Endothelial cell of umbilical vein (primary cell): ENCODE measurements at regions not wholly inside any gene's neighbourhood (a gene's known extent, or its start where the extent isn't known, plus 50 kb on each side); places are given as distances from the start of the nearest gene placed in this dataset.

ENCODE experiments used
- BruUV-seq: library from RNA; stranded (reverse); fragments of 400-500 nt; replicated peaks from 2 replicates; lab custom pipeline; 2021; lab: Mats Ljungman, UMichigan
- CTCF ChIA-PET: fragments of 300-600, 350-600 bp; sonication (Branson Sonifier 250); formaldehyde crosslinking; loops from one replicate; lab custom pipeline; 2021; ENCODE audit warnings: antibody characterized with exemption, inconsistent platforms; lab: Charles Lee
- POLR2A ChIA-PET: fragments of 300-600, 350-600 bp; sonication (Branson Sonifier 250); formaldehyde crosslinking; loops from one replicate; lab custom pipeline; 2021; ENCODE audit warnings: antibody characterized with exemption, inconsistent platforms; lab: Charles Lee
- DNase-seq: peaks from one replicate; pipeline ENCODE4 v3.0.0-alpha.2; 2011; ENCODE audit warnings: low read depth, low spot score
- FAIRE-seq: peaks from 2 replicates; lab custom pipeline; 2011; peaks lifted over from hg19 to GRCh38; lab: Jason Lieb, UNC
- H2AFZ ChIP-seq: 2 replicates; pipeline ENCODE4 v1.6.0; 2012; ENCODE audit warnings: low read depth, low read length, control low read depth, inconsistent platforms
- H3K27ac ChIP-seq: 2 replicates; pipeline ENCODE4 v1.5.1; 2011; ENCODE audit warnings: low read depth, mild to moderate bottlenecking, control low read depth, low read length, moderate library complexity; ENCODE audit not compliant: insufficient read depth
- H3K27me3 ChIP-seq, 2 experiments: 2 replicates each; pipeline versions ENCODE4 v1.6.0 to v1.6.1; 2011; ENCODE audit warnings: low read length in 2 of 2, mixed read lengths in 1 of 2; ENCODE audit not compliant: control insufficient read depth in 2 of 2, insufficient read depth in 2 of 2
- H3K36me3 ChIP-seq, 2 experiments: 2 replicates in 1 of 2; 3 replicates in 1 of 2; pipeline ENCODE4 v1.5.1; 2011; ENCODE audit warnings: low read length in 2 of 2, mild to moderate bottlenecking in 1 of 2, moderate library complexity in 1 of 2; ENCODE audit not compliant: control insufficient read depth in 2 of 2, insufficient read depth in 2 of 2; ENCODE audit errors: extremely low read depth in 1 of 2
- H3K4me1 ChIP-seq: 3 replicates; pipeline ENCODE4 v1.5.1; 2011; ENCODE audit warnings: mild to moderate bottlenecking, low read length; ENCODE audit not compliant: control insufficient read depth, insufficient read depth; ENCODE audit errors: extremely low read depth
- H3K4me2 ChIP-seq: 2 replicates; pipeline ENCODE4 v1.6.1; 2011; ENCODE audit warnings: low read length, control low read depth, mixed read lengths; ENCODE audit not compliant: insufficient read depth
- H3K4me3 ChIP-seq, 3 experiments: fragments of 200-600 bp in 1 of 3; sonication (generic), shearing (Covaris generic) in 1 of 3; replicated peaks in 1 of 3; 2 replicates each; pipeline ENCODE4 v1.5.1; 2011 to 2016; ENCODE audit warnings: control low read depth in 3 of 3, low read length in 3 of 3, mild to moderate bottlenecking in 2 of 3, inconsistent platforms in 1 of 3, low read depth in 1 of 3, moderate library complexity in 1 of 3; ENCODE audit not compliant: insufficient read depth in 1 of 3
- H3K79me2 ChIP-seq: 2 replicates; pipeline ENCODE4 v1.6.0; 2012; ENCODE audit warnings: low read length, inconsistent platforms; ENCODE audit not compliant: control insufficient read depth, insufficient read depth
- H3K9ac ChIP-seq: replicated peaks from 2 replicates; pipeline ENCODE3; 2011; ENCODE audit warnings: low read length, control low read depth; ENCODE audit not compliant: insufficient read depth; ENCODE audit errors: extremely low read depth
- H3K9me1 ChIP-seq: replicated peaks from 3 replicates; pipeline ENCODE4 v1.6.0; 2011; ENCODE audit warnings: mild to moderate bottlenecking, low read length; ENCODE audit not compliant: control insufficient read depth, insufficient read depth; ENCODE audit errors: extremely low read depth
- H3K9me3 ChIP-seq: replicated peaks from 2 replicates; pipeline ENCODE4 v1.5.1; 2012; ENCODE audit warnings: low read length, inconsistent platforms; ENCODE audit not compliant: control insufficient read depth, insufficient read depth
- H4K20me1 ChIP-seq: replicated peaks from 2 replicates; pipeline ENCODE3; 2011; ENCODE audit warnings: mild to moderate bottlenecking, low read length; ENCODE audit not compliant: control insufficient read depth, insufficient read depth; ENCODE audit errors: extremely low read depth
- EZH2 ChIP-seq: IDR thresholded peaks from 2 replicates; pipeline ENCODE4 v1.6.1; 2012; ENCODE audit warnings: borderline replicate concordance, low read depth, mild to moderate bottlenecking, moderate library complexity, low read length, inconsistent platforms; ENCODE audit not compliant: severe bottlenecking
- FOS ChIP-seq: IDR thresholded peaks from 2 replicates; pipeline ENCODE4 v1.6.1; 2011; ENCODE audit warnings: mild to moderate bottlenecking, low read length, moderate library complexity, borderline replicate concordance; ENCODE audit not compliant: insufficient read depth
- GATA2 ChIP-seq: IDR thresholded peaks from 2 replicates; pipeline ENCODE4 v1.7.0; 2011; ENCODE audit warnings: low read depth, mild to moderate bottlenecking, moderate library complexity, mixed read lengths, low read length; ENCODE audit not compliant: insufficient read length, insufficient read depth
- JUN ChIP-seq: IDR thresholded peaks from 2 replicates; pipeline ENCODE4 v1.6.1; 2011; ENCODE audit warnings: borderline replicate concordance, low read depth; ENCODE audit not compliant: insufficient read length, insufficient read depth
- MYC ChIP-seq: IDR thresholded peaks from one replicate; pipeline ENCODE4 v1.6.1; 2011; ENCODE audit warnings: mild to moderate bottlenecking, low read depth, low read length
- POLR2A ChIP-seq: IDR thresholded peaks from 2 replicates; pipeline ENCODE4 v1.6.1; 2012; ENCODE audit warnings: low read depth, mild to moderate bottlenecking, control low read depth, low read length
- POLR2AphosphoS5 ChIP-seq: IDR thresholded peaks from 2 replicates; pipeline ENCODE4 v1.6.1; 2012; ENCODE audit warnings: low read depth, mild to moderate bottlenecking, control low read depth, low read length, moderate library complexity; ENCODE audit not compliant: insufficient read depth
- dilution Hi-C: fragments of 300-500 bp; cut with MboI; formaldehyde crosslinking; loops from one replicate; pipeline ENCODE4 v1.15.0; 2019; ENCODE audit warnings: low sequenced_read_pairs; ENCODE audit not compliant: extremely low pct_ligation_motif_present
- intact Hi-C: fragments of 100-400 bp; cut with micrococcal nuclease; formaldehyde crosslinking; loops from one replicate; pipeline ENCODE4 v1.10.0; 2022
- TF ChIP-seq, protein P1 (sequence below), 2 donors: IDR thresholded peaks; 1 replicate in 1 of 2; 2 replicates in 1 of 2; pipeline ENCODE4 v1.5.1; 2011; ENCODE audit warnings: low read length in 2 of 2, mild to moderate bottlenecking in 2 of 2, moderate library complexity in 2 of 2, control low read depth in 1 of 2, inconsistent platforms in 1 of 2, low read depth in 1 of 2; ENCODE audit not compliant: insufficient read depth in 1 of 2; ENCODE audit errors: extremely low read depth in 1 of 2
- TF ChIP-seq, protein P2 (sequence below): IDR thresholded peaks from 2 replicates; pipeline ENCODE4 v1.6.1; 2011; ENCODE audit not compliant: insufficient read depth, insufficient read length

GRCh38 chr2:35125871-35126270, 1229.7 kb upstream of the CRIM1 start:
- ChIA-PET POLR2A (no interaction called here), CTCF (no interaction called here)
- Histone ChIP-seq H4K20me1 (no peaks in the 10 kb centered on the region), H2AFZ (no peak overlapping the region), H3K27me3 (no peaks in the 10 kb centered on the region), H3K4me1 (no peaks in the 10 kb centered on the region), H3K79me2 (no peaks in the 10 kb centered on the region), H3K36me3 (no peaks in the 10 kb centered on the region), H3K4me2 (no peak overlapping the region), H3K9ac (no peak overlapping the region), H3K27ac (no peak overlapping the region), H3K4me3 (no peak overlapping the region), H3K9me1 (no peaks in the 10 kb centered on the region), H3K9me3 (no peaks in the 10 kb centered on the region)
- TF ChIP-seq POLR2AphosphoS5 (no peak), GATA2 (no peak), EZH2 (no peak), JUN (no peak), POLR2A (no peak), MYC (no peak), FOS (no peak)
- TF ChIP-seq, protein P1, sequence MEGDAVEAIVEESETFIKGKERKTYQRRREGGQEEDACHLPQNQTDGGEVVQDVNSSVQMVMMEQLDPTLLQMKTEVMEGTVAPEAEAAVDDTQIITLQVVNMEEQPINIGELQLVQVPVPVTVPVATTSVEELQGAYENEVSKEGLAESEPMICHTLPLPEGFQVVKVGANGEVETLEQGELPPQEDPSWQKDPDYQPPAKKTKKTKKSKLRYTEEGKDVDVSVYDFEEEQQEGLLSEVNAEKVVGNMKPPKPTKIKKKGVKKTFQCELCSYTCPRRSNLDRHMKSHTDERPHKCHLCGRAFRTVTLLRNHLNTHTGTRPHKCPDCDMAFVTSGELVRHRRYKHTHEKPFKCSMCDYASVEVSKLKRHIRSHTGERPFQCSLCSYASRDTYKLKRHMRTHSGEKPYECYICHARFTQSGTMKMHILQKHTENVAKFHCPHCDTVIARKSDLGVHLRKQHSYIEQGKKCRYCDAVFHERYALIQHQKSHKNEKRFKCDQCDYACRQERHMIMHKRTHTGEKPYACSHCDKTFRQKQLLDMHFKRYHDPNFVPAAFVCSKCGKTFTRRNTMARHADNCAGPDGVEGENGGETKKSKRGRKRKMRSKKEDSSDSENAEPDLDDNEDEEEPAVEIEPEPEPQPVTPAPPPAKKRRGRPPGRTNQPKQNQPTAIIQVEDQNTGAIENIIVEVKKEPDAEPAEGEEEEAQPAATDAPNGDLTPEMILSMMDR (IDR thresholded peaks at IDR 0.05; ENCODE audit: extremely low read depth in 1 of 2, insufficient read depth in 1 of 2, low read depth in 1 of 2, low read length in 2 of 2): no peak
- TF ChIP-seq, protein P2, sequence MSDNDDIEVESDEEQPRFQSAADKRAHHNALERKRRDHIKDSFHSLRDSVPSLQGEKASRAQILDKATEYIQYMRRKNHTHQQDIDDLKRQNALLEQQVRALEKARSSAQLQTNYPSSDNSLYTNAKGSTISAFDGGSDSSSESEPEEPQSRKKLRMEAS: no peak
- DNase-seq (no peak), FAIRE-seq (no peak)
- dilution Hi-C loops: no loop called here
- intact Hi-C loops: no loop called here
- BruUV-seq: no TSS peak
